Stimulated activated CD4-positive, alpha-beta T cell treated with anti-CD3 and anti-CD28 coated beads, Interleukin-1b, Interleukin-23, amount 100 ng/mL, for 24 hours (primary cell): ENCODE measurements at regions not wholly inside any gene's neighbourhood (a gene's known extent, or its start where the extent isn't known, plus 50 kb on each side); places are given as distances from the start of the nearest gene placed in this dataset.

Experiments used
- DNase-seq, 4 experiments: peaks; one replicate each; pipeline ENCODE4 v3.0.0-alpha.2; 2020; ENCODE audit warnings: low read depth in 4 of 4, low spot score in 1 of 4

DNA sequence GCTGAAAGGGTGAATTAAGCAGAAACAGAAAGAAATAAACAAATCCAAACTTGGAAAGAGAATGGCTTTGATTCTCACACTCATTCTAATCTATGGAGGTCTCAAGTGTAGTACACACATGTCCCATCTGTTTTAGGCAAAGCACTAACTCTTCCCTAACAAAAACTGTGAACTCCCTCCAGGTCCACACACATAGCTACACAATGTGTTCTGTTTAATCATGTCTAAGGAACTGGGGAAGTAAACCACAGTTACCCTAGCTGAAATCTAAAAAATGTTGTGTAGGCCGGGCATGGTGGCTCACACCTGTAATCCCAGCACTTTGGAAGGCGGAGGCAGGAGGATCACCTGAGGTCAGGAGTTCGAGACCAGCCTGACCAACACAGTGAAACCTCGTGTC is 118.7 kb upstream of the FST start:
- no peak for DNase-seq

DNA sequence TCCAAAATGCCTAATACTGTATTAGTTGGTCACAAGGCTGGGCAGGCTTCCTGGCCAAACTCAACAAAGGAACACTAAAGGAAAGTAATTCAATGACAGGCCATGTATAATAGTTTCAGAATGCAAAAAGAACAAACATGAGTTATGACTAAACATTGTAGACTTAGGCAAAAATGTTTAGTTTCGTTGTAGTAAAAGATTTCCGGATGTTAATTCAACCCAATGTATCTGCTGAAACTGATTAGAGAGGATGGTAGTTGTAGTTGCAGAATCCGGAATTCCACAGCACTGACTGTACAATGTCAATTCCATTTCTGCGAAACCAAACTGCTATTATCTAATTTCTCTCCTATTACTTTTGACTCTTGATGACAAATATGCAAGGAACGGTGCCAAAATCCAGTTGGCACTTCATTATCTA is 117.9 kb upstream of the FST start:
- no peak for DNase-seq

DNA sequence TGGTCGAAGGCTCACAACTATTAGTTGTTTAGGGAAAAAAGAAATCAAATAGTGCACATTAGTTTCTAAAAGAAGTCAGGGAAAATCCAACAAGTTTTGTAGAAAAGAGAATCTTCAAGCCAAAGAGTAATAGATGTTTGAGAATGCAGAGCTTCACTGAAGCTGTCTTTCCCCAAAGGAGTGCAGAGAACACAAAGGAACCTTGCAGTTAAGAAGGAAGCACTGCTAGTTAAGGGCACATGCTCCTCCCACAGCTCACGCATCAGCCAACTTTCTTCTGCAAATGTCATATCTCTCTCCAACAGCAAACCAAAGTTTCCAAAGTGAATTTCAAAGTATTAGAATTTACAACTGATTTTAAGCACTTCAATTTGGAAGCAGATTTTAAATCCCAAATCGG is 116.4 kb upstream of the FST start:
- DNase-seq: no peak

DNA sequence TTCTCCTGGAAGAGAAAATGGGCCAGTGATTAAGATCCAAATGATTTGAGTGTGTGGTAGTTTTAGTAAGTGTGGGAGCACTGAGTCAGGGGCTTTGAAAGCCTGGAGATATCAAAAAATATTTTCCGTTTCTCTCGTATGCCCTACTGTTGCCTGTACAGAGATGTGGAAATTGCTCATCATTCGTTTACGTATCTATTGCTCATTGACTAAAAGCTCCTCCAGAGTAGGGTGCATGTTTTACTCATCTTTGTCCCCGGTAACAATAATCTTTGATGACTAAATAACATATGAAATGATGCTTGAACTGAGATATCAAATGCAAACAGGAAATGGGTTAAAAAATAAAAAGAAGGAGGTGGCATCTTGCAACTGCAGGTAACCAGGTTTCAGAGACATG is 114.2 kb upstream of the FST start:
- no peak for DNase-seq

DNA sequence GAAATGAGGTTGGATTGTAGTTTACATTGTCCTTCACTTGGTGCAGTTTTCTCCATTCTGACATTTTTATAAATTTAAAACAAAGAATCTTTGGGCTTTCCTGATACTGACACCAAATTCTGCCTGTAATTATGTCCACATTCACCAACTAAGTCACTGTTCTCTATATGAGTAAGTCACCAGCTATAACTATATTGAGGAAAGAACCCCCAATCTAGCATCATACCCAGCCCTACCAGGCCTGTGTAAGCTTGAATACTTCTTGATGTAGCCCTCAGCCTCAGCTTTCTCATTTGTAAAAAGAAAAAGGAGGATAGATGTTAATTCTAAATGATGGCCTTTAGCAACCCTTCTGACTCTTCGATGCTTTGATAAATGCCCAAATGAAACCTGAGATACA is 112.7 kb upstream of the FST start:
- DNase-seq: no peak

DNA sequence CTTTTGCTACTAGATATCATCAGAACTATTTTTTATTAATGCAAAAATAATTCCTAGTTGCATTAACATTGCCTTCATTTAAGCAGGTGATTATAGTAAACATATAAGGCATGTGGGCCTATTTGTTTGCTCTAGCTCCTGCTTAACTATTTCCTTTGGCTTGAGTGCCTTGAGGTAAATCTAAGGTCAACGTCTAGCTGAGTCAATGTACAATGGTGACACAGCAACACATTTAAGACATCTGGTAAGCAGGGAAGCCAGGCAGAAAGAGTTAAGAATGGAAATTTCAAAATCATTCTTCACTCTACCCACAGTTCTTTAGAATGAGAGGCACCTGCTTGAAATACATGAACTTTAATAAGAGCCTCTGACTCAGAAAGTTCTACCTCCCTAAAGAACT is 111.9 kb upstream of the FST start:
- DNase-seq: no peak

DNA sequence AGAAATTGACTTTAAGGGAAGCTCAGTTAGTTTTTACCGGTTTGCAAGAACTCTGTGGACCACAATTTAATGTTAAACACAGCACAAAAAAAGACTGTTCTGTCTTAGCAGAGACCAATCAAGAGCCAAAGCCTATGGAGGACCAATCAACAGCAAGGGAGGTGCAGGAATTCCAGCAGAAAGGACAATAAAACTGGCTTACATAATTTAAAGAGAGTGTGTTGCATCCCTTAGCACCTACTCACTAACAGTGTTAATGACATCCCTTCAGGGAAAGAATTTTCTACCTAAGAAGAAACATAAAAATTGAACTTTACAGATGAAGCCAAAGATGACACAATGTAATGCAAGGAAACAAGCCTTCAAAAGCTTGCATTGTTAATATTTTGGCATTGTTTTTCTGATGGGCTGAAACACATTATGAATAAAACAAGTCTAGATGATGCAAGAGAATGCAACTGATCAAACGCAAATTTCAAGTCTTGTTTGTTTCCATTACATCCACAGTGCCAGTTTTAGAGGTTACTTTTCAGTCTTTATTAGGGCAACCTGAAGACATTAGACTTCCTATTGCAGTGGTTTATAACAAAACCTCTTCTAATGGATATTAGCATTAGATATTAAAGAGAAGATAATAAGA is 111.3 kb upstream of the FST start:
- DNase-seq: no peak

DNA sequence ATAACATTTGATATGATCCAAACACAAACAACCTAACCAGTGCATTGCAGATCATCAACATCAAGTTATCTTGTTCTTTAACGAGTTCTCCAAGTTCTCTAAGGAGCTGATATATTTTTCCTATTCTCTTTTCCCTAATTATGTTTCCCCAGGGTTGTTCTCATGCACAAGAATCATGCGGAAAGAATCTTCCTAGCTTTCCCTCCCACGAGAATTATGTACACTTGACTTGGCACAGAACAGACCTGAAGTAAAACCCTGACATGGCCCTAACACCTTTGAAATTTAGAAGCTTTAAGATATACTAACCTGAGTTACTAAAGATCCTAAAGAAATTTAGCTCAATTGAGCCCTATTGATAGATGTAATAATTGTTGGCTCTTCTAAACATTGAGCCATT is 110.7 kb upstream of the FST start:
- no peak for DNase-seq

DNA sequence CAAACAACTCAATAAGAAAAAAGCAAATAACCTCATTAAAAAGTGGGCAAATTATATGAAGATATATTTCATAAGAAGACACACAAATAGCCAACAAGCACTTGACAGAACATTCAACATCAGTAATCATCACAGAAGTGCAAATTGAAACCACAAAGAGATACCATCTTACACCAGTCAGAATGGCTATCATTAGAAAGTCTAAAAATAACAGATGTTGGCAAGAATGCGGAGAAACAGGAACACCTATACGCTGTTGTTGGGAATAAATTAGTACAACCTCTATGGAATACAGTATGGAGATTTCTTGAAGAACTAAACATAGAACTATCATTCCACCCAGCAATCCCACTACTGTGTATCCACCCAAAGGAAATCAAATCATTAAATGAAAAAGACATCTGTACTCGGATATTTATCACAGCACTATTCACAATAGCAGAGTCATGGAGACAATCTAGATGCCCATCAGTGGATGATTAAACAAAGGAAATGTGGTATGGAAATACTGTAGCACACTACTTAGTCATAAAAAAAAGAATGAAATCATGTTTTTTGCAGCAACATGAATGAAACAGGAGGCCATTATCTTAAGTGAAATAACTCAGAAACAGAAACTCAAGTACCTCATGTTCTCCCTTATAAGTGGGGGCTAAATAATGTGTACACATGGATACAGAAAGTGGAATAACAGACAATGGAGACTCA is 106.8 kb upstream of the FST start:
- no peak for DNase-seq

DNA sequence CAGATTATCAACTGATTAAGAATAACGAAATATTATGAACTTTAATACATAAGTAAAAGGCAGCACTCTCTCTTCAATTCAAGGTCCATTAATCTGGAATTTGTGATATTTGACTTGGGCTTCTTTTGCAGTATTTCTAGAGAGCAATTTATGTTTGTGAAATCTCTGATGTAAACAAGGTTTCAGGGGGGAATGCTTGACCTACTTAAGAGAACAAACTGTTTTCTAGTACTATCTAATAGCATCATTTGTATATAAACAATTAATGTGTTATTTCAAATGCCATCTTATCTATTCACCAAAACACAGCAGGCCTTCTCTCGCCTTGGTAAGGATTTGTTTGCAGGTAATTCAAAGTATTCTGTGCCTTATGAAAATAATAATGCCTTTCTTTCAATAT is 103.6 kb upstream of the FST start:
- no peak for DNase-seq

DNA sequence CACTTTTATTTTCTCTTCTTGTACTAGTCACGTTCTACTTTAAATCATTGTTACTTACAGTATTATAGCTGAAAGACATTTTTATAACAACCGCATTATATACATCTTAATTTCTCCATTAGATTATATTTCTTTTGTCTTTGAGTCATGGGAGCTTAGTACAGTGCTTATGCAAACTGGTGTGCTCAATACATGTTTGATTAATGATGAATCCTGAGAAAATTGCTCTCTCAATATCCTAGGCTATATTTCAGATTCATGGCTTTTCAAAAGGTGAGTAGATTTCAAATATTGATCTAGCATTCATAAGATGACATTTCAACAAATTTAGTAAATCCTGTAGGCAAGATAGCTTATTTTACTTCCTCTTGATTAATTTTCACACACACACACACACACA is 102.2 kb upstream of the FST start:
- DNase-seq: no peak

DNA sequence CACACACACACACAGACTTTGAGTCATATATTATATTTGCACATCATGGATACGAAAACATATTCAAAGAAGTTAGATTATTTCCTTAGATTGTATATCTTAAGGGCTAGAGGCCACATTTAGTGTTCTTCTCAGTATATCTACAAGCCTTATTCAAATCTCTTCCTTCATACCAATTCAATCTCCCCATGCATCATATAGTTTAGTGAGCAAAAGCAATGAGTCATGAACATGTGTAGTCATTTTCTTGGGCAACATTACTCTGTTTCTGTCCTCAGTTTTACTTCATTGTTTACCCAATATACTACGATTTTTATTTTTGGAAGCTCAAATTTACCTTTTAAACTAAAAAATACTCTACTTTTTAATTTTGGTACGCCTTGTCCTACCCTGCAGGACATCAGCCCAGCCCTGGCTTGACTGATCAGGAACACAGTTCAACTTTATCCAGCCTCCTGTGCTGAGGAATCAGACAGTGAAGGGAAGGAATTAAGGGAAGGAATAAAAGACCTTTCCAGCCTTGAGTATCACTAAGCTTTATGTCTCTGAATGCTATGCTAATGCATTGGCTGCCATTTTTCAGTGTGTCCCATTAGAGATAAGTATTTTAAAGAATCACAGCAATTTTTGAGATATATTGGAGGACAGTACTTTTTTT is 101.7 kb upstream of the FST start:
- DNase-seq: no peak

DNA sequence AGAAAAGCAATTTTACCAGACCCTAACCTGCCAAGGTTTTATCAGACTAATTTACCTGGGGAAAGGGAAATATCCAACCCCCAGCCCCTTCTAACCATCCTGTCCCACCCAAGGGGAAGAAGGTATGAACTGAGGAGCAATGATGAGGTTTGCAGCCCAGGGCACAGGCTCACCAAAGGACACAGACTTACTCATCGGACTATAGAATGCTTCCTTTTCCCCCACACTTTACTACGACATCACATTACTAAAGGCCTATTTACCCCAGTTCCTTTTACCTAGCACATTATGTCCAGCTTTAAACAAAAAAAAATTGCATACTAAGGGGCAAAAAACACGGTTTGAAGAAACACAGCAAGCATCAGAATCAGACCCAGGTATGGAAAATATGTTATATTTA is 94.1 kb upstream of the FST start:
- DNase-seq: no peak

DNA sequence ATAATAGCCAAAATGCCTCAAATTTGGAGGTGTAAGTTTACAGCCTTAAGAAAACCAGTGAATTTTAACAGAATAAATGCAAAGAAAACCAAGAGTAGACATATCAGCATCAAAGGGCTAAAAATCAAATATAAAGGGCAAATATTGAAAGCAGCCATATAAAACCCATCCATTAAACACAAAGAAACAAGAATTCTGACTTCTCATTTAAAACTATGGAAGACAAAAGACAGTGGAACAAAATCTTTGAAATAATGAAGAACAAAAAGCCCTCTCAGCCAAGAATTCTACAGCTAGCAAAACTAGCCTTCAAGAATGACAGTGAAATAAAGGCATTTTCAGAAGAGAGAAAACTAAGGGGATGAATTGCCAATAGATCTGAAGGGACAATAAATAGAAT is 91.3 kb upstream of the FST start:
- no peak for DNase-seq

DNA sequence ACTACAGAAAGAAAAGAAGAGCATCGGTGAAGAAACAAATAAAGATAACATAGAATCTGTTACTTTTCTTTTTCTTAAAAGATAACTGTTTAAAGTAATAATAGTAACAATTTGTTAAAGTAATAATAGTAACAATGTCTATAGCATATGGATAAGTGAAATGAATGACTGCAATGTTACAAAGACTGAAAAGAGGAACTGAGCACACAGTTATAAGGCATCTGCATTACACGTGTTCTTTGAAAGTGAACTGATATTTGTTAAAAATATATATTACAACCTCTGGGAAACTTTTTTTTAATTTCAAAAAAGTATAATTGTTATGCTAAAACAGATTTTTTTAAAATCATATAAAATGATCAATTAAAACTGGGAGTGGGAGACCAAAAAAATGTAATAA is 88.4 kb upstream of the FST start:
- DNase-seq: no peak

DNA sequence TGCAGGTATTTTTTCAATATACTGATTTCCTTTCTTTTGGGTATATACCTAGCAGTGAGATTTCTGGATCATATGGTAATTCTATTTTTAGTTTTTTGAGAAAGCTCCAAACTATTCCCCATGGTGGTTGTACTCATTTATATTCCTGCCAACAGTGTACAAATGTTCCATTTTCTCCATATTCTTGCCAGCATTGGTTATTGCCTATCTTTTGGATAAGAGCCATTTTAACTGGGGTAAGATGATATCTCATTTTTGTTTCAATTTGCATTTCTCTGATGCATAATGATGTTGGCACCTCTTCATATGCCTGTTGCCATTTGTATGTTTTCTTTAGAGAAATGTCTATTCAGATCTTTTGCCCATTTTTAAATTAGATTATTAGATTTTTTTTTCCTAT is 85.6 kb upstream of the FST start:
- DNase-seq: no peak

DNA sequence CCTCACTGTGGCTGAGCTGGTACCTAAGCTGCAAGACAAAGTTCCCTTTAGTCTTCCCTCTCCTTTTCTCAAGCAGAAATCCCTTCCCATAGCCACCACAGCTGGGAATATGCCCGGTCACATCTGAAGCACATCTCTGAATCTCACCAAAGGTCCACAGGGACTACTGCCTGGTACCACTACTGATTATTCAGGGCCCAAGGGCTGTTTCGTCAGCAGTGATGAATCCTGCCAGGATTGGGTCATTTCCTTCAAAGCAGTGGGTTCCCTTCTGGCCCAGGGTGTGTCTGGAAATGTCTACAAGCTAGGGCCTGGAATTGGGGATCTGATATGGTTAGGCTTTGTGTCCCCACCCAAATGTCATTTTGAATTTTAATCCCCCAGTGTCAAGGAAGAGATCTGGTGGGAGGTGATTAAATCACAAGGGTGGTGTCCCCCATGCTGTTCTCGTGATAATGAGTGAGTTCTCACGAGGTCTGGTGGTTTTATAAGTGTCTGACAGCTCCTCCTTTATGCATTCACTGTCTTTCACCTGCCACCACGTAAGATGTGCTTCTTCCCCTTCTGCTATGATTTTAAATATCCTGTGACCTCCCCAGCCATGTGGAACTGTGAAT is 83.2 kb upstream of the FST start:
- no peak for DNase-seq

DNA sequence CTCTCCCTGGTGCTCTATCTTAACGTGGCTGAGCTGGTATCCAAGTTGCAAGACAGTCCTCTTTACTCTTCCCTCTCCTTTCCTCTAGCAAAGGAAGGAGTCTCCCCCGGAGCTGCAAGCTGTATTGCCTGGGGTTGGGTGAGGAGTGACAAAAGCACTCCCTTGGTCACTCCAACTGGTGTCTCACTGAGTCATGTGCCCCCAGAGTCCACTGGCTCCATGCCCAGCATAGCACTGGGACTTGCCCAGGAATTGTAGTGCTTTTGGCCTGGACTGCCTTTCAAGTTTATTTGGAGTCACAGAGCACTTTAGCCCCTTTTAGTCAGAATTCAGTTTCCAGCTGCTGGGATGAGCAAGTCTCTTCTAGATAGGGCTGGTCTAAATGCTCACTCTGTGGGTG is 82.6 kb upstream of the FST start:
- DNase-seq: no peak

DNA sequence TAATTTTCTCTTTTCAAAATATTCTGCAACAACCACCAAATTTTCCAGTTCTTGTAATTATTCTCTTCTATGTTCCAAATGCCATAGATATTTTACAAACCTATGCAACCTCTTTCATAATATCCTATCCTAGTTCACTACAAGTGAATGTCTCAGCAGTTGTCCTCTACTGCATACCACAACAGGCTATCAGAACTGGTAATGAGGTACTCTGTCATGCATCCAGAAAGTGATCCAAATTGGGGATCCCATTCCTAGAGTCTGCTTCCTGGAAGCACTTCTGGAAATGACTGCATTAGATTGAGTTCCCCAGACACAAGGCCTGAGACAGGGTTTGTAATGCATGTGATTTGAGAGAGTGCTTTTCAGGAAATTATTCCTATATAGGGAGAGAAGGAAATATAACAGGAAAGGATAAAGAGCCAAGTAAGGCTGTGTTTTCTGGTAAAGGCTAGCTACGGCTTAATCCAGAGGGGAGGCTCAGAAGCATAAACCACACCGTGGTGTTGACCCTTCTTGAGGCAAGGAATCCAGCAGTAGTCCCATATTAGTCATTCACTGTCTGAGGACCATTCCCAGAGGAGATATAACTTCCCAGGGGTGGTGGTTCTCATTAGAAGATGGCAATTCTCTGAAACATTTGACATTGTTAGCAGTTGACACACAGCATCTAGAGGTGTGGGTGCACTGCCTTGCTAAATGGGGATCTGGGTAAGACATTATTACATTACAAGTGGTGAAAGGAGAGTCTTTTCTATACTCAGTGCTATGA is 80.3 kb upstream of the FST start:
- DNase-seq: no peak

DNA sequence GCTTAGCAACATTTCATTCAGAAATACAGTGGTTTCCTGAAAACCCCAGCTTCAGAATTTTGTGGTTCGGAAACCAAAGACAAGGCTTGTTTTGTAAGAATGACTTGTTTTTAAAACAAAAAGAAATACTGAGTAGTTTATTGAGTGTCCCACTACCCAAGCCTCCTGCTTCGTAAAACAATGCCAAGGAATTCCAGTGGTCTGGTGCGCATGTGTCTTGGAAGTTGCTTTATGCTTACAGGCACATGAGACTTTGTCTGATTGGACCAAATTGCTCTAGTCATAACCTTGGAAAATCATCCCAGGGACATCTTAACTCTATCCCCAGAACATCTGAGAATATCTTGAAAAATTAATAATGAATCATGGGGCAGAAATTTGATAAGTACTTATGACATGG is 77.1 kb upstream of the FST start:
- no peak for DNase-seq

DNA sequence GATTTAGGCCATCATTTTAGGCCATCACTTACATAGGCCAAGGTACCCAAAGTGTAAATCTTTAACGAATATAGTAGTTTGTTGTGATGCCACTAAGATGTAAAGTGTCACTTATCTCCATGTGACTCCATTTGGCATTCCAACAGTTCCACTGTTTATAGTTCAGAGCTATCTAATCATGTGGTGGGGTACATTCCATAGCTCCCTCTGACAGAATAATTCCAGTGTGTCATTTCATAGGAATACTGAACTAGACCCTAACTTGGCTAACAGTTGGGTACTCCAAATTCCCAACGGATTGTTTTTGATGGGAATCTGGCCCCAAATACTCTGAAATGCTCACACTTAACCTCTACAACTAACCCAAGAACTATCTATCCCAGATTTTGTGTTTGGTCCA is 76.7 kb upstream of the FST start:
- DNase-seq: no peak

DNA sequence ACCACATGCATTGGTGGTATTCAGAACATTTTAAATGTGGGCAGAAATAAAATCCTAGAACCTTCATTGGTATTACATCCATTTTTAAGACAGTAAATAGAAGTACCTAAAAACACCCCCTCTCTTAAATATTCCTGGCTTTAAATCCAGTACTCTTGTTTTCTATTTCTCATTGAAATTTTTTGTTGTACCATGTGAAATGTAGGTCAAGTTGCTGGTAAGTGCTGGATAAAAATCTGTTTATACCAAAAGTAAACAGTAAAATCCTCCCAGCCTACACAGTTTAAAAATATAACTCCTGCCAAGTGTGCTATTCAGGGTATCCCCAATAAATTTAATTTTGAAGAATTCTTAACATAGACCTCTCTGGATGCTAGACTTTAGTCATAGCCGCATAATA is 75.0 kb upstream of the FST start:
- no peak for DNase-seq
